Thymus (tissue), 11 donors: ENCODE measurements at regions not wholly inside any gene's neighbourhood (a gene's known extent, or its start where the extent isn't known, plus 50 kb on each side); places are given as distances from the start of the nearest gene placed in this dataset.

Experiments
- DNase-seq, 9 donors: peaks; one replicate each; pipeline ENCODE4 v3.0.0-alpha.2; 2013; ENCODE audit warnings: low spot score in 9 of 9, low read depth in 6 of 9, missing footprints in 1 of 9
- H3K27ac ChIP-seq, 2 donors: one replicate each; pipeline ENCODE4 v1.5.1; 2013; ENCODE audit warnings: control low read depth in 1 of 2, low read depth in 1 of 2, low read length in 1 of 2, mild to moderate bottlenecking in 1 of 2, moderate library complexity in 1 of 2
- H3K27me3 ChIP-seq, 2 donors: one replicate each; pipeline ENCODE4 v1.5.1; 2013; ENCODE audit warnings: low read length in 1 of 2; ENCODE audit not compliant: control insufficient read depth in 2 of 2, insufficient read depth in 1 of 2
- H3K36me3 ChIP-seq, 2 donors: one replicate each; pipeline ENCODE4 v1.5.1; 2013; ENCODE audit warnings: low read length in 1 of 2, mild to moderate bottlenecking in 1 of 2, moderate library complexity in 1 of 2; ENCODE audit not compliant: control insufficient read depth in 2 of 2, insufficient read depth in 2 of 2
- H3K4me1 ChIP-seq, 2 donors: one replicate each; pipeline ENCODE4 v1.5.1; 2013; ENCODE audit warnings: low read length in 2 of 2; ENCODE audit not compliant: control insufficient read depth in 2 of 2, insufficient read depth in 2 of 2
- H3K4me3 ChIP-seq, 2 donors: one replicate each; pipeline ENCODE4 v1.5.1; 2013; ENCODE audit warnings: low read length in 2 of 2, control low read depth in 1 of 2, mild to moderate bottlenecking in 1 of 2
- H3K9me3 ChIP-seq, 2 donors: one replicate each; pipeline ENCODE4 v1.5.1; 2013; ENCODE audit warnings: low read length in 1 of 2, mild to moderate bottlenecking in 1 of 2; ENCODE audit not compliant: control insufficient read depth in 2 of 2, insufficient read depth in 1 of 2
- WGBS: extraction: QIAGEN DNeasy Blood & Tissue Kit; methylation state at CpG from one replicate; pipeline ENCODE4 v1.1.7; 2013; 5-methylcytosine and 5-hydroxymethylcytosine counted together
- donor health status: healthy.

DNA sequence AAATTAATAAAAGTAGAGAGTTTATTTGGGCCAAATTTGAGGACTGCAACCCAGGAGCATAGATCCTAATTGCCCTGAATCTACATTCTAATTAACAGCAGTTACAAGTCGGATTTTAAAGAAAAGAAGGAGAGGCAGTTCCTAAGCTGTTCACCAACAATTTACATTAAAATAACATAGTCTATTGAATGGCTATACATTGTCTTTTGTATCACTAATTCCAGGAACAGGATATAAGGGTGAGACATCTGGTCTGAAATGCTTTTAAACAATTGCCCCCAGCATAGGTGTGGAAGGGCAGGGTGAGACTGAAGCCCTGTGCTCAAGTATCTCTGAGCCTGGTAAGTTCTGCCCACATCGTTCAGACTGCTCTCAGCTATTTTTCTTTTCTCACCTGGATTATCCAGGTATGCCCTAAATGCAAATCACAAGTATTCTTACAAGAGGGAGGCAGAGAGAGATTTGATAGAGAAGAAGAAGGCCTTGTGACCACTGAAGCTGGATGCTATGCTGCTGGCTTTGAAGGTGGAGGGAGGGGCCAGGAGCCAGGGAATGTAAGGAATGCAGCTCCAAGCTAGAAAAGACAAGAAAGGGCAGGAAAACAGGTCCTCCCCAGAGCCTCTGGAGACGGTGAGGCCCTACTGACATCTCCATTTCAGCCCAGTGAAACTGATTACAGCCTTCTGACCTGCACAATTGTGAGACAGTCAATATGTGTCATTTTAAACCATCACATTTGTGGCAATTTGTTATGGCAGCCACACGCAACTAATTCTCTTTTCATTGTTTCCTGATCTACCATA lies 189.4 kb upstream of the ARL4C start:
- no peaks in the 10 kb centered on the region for H3K27me3 ChIP-seq
- DNase-seq, result no peak
- no peaks in the 10 kb centered on the region for H3K9me3 ChIP-seq
- H3K36me3 ChIP-seq, result no peaks in the 10 kb centered on the region
- 77% methylated on average over 4 of the region's 4 CpGs for WGBS
- peaks cover 0 to 8% of the 10 kb centered on the region in 2 donors for H3K4me1 ChIP-seq
- no peak overlapping the region for H3K4me3 ChIP-seq
- no peak overlapping the region for H3K27ac ChIP-seq

DNA sequence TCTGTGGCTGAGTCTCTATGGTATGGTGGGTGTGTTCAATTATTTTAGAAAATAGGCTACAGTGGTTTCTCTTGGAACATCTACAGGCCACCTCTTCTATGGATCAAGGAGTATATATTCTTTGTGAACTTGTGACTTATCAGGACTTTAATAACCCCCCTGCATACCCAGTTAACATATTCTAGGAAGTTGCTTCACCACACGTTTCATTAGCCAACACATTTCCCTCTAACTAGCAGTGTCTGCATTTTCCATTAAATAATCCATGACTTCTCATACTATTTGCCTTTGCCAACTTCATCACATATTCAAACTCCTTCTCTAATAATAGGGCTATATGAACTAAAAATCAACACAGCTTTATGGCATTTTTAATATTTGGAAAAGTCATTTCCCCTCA lies 187.6 kb upstream of the ARL4C start:
- DNase-seq, result no peak
- Histone ChIP-seq H3K4me3 (no peak overlapping the region), H3K4me1 (no peaks in the 10 kb centered on the region), H3K36me3 (no peaks in the 10 kb centered on the region), H3K27me3 (no peaks in the 10 kb centered on the region), H3K9me3 (no peaks in the 10 kb centered on the region), H3K27ac (no peak overlapping the region)
- WGBS, result 87% methylated on average over 1 of the region's 1 CpG

DNA sequence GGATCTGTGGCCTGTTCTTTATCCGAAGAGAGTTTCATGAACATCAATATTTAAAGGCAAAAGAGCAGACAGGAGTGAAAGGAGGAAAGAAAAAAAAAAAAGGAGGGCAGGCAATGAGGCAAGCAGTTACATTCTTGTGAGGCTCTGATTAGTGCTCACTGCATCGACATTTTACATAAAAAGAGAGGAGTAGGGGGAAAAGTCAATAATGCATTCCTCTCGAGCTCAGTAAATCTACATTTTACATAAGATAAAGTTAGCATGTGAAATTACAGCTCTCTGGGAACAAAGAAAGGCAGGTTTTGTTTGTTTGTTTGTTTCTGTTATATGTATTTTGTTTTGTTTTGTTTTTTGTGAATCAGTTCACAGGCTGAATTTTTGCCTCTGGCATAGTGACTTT lies 187.1 kb upstream of the ARL4C start:
- H3K4me1 ChIP-seq, result no peaks in the 10 kb centered on the region
- H3K4me3 ChIP-seq, result no peak overlapping the region
- no peak for DNase-seq
- 96% methylated on average over 3 of the region's 3 CpGs for whole genome bisulfite sequencing
- no peak overlapping the region for H3K27ac ChIP-seq
- no peaks in the 10 kb centered on the region for H3K27me3 ChIP-seq
- no peaks in the 10 kb centered on the region for H3K9me3 ChIP-seq
- no peaks in the 10 kb centered on the region for H3K36me3 ChIP-seq

DNA sequence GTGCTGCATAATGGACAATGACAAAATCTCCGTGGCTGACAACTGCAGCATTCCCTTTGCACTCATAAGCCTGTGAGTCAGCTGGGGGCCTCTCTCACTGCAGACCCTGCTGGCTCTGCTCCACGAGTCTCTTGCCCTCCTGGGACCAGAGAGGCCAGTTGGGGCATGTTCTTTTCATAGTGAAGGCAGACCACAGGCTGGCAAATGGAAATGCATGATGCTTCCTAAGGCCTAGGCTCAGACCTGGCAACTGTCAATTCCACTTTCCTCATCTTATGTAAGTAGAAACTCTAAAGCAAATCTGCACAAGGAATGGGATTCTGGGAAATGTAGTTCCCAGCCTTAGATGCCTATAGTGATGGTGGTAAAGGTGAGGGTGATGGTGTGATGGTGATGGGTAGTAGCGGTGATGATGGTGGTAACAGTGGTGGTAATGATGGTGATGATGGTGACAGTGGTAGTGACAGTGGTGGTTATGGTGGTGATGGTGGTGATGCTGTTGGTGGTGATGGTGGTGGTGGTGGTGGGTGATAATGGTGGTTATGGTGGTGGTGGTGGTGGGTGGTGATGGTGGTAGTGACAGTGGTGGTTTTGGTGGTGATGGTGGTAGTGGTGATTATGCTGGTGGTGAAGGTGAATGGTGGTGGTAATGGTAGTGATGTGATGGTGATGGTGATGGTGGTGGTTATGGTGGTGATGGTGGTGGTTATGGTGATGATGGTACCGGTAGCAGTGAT lies 185.8 kb upstream of the ARL4C start:
- DNase-seq, result no peak
- 90% methylated on average over 4 of the region's 4 CpGs for WGBS
- H3K4me3 ChIP-seq, result no peak overlapping the region
- no peaks in the 10 kb centered on the region for H3K4me1 ChIP-seq
- H3K27me3 ChIP-seq, result no peaks in the 10 kb centered on the region
- H3K27ac ChIP-seq, result no peak overlapping the region
- no peaks in the 10 kb centered on the region for H3K9me3 ChIP-seq
- H3K36me3 ChIP-seq, result no peaks in the 10 kb centered on the region

DNA sequence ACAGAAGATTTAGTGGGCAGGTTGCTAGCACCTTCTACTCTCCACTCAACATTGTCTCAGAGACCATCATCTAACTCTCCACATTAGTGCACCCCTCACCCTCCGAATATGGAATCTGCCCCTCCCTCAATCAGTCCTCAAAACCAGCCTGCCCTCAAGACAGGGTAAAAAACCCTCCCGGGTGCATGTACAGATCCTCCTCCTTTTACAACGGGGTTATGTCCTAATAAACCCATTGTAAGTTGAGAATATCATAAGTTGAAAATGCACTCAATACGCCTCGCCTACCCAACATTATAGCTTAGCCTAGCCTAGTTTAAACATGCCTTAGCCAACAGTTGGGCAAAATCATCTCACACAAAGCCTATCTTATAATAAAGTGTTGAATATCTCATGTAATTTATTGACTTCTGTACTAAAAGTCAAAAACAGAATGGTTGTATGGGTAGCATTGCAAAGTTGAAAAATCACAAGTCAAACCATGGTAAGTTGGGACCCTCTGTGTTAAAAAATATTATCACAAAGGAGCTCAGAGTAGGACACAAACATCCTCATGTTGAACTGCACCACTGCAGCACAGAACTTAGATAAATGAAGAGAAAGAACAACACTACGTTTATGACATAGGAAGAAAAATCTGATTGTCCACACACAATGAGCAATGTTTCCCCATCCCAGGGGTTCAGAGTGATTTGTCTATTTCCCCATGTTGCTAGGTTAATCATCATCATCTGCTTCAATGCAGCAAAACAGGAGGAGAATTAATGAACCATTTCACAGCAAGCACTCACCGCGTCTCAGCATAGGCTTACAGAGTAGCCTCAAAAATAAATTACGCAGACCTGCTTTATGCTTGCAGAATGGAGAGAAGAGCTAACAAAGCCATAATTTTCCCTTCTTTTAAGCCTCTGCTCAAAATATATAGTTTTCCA lies 184.1 kb upstream of the ARL4C start:
- 97% methylated on average over 9 of the region's 9 CpGs for WGBS
- H3K4me3 ChIP-seq, result no peak overlapping the region

DNA sequence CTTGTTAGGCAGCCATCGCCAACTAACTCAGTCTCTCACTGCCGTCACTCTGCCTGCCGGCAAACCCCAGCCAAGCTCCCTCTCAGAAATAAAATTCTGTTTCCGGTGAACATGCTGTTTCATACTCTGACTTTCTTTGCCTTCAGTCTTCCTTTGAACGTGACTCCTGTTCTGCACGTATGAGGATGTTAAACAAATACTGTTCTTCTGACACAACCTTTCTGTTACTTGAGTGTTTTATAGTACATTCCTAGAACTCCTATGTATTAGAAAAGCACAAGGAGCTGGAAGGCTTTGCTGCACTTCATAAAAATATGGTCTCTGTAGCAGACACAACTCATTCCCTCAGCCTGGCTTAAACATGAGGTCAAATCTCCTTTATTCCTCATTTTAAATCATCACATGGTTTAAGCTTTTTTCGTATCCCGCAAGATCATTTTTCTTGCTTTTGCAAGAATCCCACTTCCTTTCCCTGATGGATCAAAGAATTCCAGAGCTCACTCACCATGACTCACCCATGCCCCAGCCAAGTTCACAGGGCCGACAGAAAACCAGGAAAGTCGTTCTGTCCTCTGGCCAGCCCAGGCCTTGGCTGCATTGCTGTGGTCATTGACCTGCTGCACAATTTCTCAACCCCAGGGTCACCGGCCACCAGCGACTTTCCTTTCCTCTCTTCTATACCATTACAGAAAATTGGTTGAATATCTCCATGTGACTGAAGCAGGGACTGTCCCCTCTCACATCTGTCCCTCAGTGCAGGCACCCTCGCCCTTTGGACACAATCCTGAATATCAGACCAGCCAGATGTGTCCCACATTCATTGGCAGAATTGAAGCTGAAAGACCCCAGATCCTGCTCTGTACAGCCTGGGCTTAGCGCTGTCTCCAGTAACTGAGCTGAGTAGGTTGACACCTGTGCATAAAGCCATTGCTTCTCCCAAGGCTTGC lies 183.1 kb upstream of the ARL4C start:
- Histone ChIP-seq H3K27ac (no peak overlapping the region), H3K36me3 (no peaks in the 10 kb centered on the region), H3K27me3 (no peaks in the 10 kb centered on the region), H3K9me3 (no peaks in the 10 kb centered on the region), H3K4me3 (no peak overlapping the region), H3K4me1 (peaks cover 0 to 2% of the 10 kb centered on the region in 2 donors)
- WGBS, result 90% methylated on average over 14 of the region's 14 CpGs
- DNase-seq, result no peak

More for the DNA sequence above, 184.1 kb upstream of the ARL4C start:
- no peaks in the 10 kb centered on the region for H3K36me3 ChIP-seq
- H3K9me3 ChIP-seq, result no peaks in the 10 kb centered on the region
- peaks cover 0 to 2% of the 10 kb centered on the region in 2 donors for H3K4me1 ChIP-seq
- H3K27ac ChIP-seq, result no peak overlapping the region
- no peak for DNase-seq
- no peaks in the 10 kb centered on the region for H3K27me3 ChIP-seq

DNA sequence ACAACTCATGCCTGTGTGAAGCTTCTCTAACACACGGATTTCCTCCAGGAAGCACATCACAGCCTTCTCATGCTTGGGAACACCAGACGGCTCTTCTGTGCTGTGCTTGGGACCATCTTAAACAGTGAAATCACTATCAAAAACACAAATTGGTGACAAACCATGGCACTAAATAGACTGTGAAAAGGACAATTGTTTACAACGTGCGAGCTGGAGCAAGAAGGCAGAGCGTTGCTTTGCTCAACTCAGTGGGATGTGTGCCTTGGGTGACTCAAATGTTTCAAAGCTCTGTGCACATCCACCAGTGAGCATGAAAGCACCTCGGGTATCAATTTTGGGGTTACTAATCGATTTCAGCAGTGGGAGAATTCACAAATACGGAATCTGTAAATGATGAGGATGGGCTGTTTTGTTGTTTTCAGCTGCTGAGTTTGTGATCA lies 182.4 kb upstream of the ARL4C start:
- H3K4me3 ChIP-seq, result no peak overlapping the region
- DNase-seq, result no peak
- no peaks in the 10 kb centered on the region for H3K9me3 ChIP-seq
- 95% methylated on average over 8 of the region's 8 CpGs for WGBS
- peaks cover 0 to 2% of the 10 kb centered on the region in 2 donors for H3K4me1 ChIP-seq
- no peak overlapping the region for H3K27ac ChIP-seq
- H3K36me3 ChIP-seq, result no peaks in the 10 kb centered on the region
- no peaks in the 10 kb centered on the region for H3K27me3 ChIP-seq

DNA sequence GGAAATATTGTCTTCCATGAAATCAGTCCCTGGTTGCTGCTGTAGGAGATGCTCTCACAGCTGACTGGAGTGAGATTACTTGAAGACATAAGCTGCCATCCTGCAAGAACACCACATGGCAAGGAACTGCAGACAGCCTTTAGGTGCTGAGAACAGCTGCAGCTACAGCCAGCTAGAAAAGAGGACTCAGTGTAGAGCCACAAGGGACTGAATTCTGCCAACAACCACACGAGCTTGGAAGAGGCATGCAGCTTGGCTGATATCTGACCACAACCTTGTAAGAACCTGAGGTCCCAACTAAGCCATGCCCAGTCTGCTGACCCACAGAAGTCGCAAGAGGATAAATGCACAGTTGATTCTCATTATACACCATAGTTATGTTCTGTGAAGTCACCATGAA lies 181.8 kb upstream of the ARL4C start:
- no peak for DNase-seq
- H3K36me3 ChIP-seq, result no peaks in the 10 kb centered on the region
- H3K4me3 ChIP-seq, result no peak overlapping the region
- WGBS, result 69% methylated on average over 2 of the region's 2 CpGs
- peaks cover 0 to 2% of the 10 kb centered on the region in 2 donors for H3K4me1 ChIP-seq
- no peaks in the 10 kb centered on the region for H3K9me3 ChIP-seq
- no peak overlapping the region for H3K27ac ChIP-seq
- no peaks in the 10 kb centered on the region for H3K27me3 ChIP-seq
